ENCODE measurements at regions not wholly inside any gene's neighbourhood (a gene's known extent, or its start where the extent isn't known, plus 50 kb on each side); places are given as distances from the start of the nearest gene placed in this dataset.

DNA sequence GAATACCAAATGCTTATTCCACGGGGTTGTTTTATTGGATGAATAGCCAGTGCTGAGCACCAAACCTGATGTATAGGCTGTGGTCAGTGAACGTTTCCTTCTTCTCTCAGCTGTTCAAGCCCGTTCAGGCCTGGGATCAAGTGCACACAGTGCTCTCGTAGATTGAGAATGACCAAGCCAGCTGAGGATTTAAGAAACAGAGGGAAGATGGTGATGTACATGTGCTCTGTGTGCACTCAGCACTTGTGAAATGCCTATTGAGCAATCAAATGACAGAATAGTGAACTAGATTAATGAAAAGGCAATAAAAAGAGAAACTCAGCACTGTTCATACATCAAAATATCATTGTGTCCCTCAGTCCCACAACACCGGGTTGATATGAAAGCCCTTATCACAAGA, 302.5 kb downstream of the BMPER start:
- no peaks in the 10 kb centered on the region for H3K9me3 ChIP-seq (ENCODE audit: control insufficient read depth, insufficient read depth, low read length)
- H3K4me3 ChIP-seq (ENCODE audit: low read depth, low read length): no peak overlapping the region
- no peak overlapping the region for H3K27ac ChIP-seq (ENCODE audit: low read depth, low read length)
- H3K4me1 ChIP-seq (ENCODE audit: control insufficient read depth, insufficient read depth, low read length): peaks cover 5% of the 10 kb centered on the region
- H3K36me3 ChIP-seq (ENCODE audit: control insufficient read depth, insufficient read depth, low read length): no peaks in the 10 kb centered on the region
- H3K27me3 ChIP-seq (ENCODE audit: control insufficient read depth, insufficient read depth, low read length): no peaks in the 10 kb centered on the region
- no peak overlapping the region for H3K9ac ChIP-seq (ENCODE audit: low read depth, low read length)

DNA sequence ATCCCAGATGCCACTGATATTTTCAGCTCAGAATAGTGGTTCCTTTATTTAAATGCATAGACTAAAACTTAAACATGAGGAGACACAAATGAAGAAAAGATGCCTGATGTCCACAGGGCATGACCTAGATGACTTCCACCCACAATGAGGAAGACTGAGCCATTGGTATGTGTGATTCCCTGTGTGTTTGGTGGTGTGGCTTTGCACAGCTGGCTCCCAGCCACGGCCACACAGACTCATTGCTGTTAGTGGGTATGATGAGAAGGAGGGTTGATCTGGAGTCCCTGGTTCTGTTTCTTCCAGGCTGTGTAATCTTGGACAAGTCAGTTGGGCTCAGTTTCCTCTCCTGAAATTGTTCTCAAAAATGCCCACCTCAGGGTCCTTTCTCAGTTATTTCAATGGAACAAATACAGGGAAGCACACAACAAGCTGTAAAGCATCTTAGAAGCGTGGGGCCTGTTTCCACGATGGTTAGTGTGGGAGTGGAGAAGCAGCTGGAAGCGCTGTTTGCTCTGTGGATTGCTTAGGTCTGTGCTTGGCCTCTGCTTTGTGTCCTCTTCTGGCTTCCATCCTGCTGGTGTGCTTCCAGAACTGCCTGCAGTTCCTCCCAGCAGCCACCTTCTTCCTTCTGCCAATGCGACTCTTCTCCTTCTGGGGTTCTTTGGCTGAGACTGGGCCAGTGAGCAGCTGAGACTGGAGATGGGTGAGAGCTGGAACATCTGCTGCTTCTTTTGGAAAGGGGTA, 303.7 kb downstream of the BMPER start:
- H3K27ac ChIP-seq (ENCODE audit: low read depth, low read length): no peak overlapping the region
- H3K27me3 ChIP-seq (ENCODE audit: control insufficient read depth, insufficient read depth, low read length): no peaks in the 10 kb centered on the region
- peaks cover 5% of the 10 kb centered on the region for H3K4me1 ChIP-seq (ENCODE audit: control insufficient read depth, insufficient read depth, low read length)
- no peak overlapping the region for H3K9ac ChIP-seq (ENCODE audit: low read depth, low read length)
- no peaks in the 10 kb centered on the region for H3K36me3 ChIP-seq (ENCODE audit: control insufficient read depth, insufficient read depth, low read length)
- H3K9me3 ChIP-seq (ENCODE audit: control insufficient read depth, insufficient read depth, low read length): no peaks in the 10 kb centered on the region
- no peak overlapping the region for H3K4me3 ChIP-seq (ENCODE audit: low read depth, low read length)

DNA sequence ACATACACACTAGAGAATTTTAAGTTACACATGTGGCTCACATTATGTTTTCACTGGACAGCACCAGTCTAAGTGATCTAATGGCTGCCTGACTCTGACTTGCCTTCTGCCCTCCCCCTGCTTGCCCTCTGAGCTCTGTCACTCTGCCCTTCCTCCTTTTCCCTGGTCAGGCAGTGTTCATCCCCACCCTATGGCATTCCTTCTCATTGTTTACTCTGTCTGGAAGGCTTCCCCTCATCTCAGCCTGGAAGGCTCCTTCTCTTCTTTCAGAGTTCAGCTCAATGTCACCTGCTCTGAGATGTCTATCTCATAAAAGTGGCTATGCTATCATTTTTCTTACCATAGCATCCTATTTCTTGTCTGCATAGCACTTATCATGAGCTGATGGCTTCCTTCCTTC, 305.7 kb downstream of the BMPER start:
- Histone ChIP-seq H3K27ac (ENCODE audit: low read depth, low read length) (no peak overlapping the region), H3K36me3 (ENCODE audit: control insufficient read depth, insufficient read depth, low read length) (no peaks in the 10 kb centered on the region), H3K9ac (ENCODE audit: low read depth, low read length) (no peak overlapping the region), H3K4me3 (ENCODE audit: low read depth, low read length) (no peak overlapping the region), H3K27me3 (ENCODE audit: control insufficient read depth, insufficient read depth, low read length) (no peaks in the 10 kb centered on the region), H3K9me3 (ENCODE audit: control insufficient read depth, insufficient read depth, low read length) (no peaks in the 10 kb centered on the region), H3K4me1 (ENCODE audit: control insufficient read depth, insufficient read depth, low read length) (peaks cover 5% of the 10 kb centered on the region)

GRCh38 chr7:34217972-34218371, 312.6 kb downstream of the BMPER start:
- Histone ChIP-seq H3K4me1 (ENCODE audit: control insufficient read depth, insufficient read depth, low read length) (peaks cover 12% of the 10 kb centered on the region), H3K27ac (ENCODE audit: low read depth, low read length) (no peak overlapping the region), H3K36me3 (ENCODE audit: control insufficient read depth, insufficient read depth, low read length) (no peaks in the 10 kb centered on the region), H3K27me3 (ENCODE audit: control insufficient read depth, insufficient read depth, low read length) (no peaks in the 10 kb centered on the region), H3K9me3 (ENCODE audit: control insufficient read depth, insufficient read depth, low read length) (no peaks in the 10 kb centered on the region), H3K4me3 (ENCODE audit: low read depth, low read length) (no peak overlapping the region), H3K9ac (ENCODE audit: low read depth, low read length) (no peak overlapping the region)

- Histone ChIP-seq H3K9me3 (ENCODE audit: control insufficient read depth, insufficient read depth, low read length) (no peaks in the 10 kb centered on the region), H3K9ac (ENCODE audit: low read depth, low read length) (no peak overlapping the region), H3K36me3 (ENCODE audit: control insufficient read depth, insufficient read depth, low read length) (no peaks in the 10 kb centered on the region), H3K27me3 (ENCODE audit: control insufficient read depth, insufficient read depth, low read length) (no peaks in the 10 kb centered on the region), H3K4me1 (ENCODE audit: control insufficient read depth, insufficient read depth, low read length) (peaks cover 12% of the 10 kb centered on the region), H3K4me3 (ENCODE audit: low read depth, low read length) (no peak overlapping the region), H3K27ac (ENCODE audit: low read depth, low read length) (no peak overlapping the region)
These were observed 313.9 kb downstream of the BMPER start for GRCh38 chr7:34219153-34219718.

GRCh38 chr7:34220506-34221185, 315.3 kb downstream of the BMPER start:
- no peaks in the 10 kb centered on the region for H3K9me3 ChIP-seq (ENCODE audit: control insufficient read depth, insufficient read depth, low read length)
- no peak overlapping the region for H3K9ac ChIP-seq (ENCODE audit: low read depth, low read length)
- H3K4me3 ChIP-seq (ENCODE audit: low read depth, low read length): no peak overlapping the region
- H3K36me3 ChIP-seq (ENCODE audit: control insufficient read depth, insufficient read depth, low read length): no peaks in the 10 kb centered on the region
- no peaks in the 10 kb centered on the region for H3K27me3 ChIP-seq (ENCODE audit: control insufficient read depth, insufficient read depth, low read length)
- peaks cover 18% of the 10 kb centered on the region for H3K4me1 ChIP-seq (ENCODE audit: control insufficient read depth, insufficient read depth, low read length)
- H3K27ac ChIP-seq (ENCODE audit: low read depth, low read length): no peak overlapping the region

DNA sequence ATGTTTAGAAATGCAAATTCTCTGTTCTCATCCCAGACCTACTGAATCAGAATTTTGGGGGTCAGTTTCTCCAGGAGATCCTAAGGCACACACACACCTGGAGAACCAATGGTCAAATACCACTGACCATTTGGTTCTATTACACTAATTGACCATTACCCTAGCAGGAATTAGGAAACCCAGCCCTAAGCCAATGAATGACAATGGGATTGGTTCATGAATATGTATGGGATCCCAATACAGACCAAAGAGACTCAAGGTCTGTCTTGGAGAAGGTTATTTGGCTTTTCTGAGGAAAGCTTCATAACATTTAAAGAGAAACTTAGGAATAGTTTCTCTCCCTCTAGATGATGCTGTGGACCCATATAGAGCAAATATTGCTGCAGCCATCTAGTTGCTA, 317.0 kb downstream of the BMPER start:
- no peaks in the 10 kb centered on the region for H3K27me3 ChIP-seq (ENCODE audit: control insufficient read depth, insufficient read depth, low read length)
- no peak overlapping the region for H3K27ac ChIP-seq (ENCODE audit: low read depth, low read length)
- H3K4me1 ChIP-seq (ENCODE audit: control insufficient read depth, insufficient read depth, low read length): peaks cover 18% of the 10 kb centered on the region
- no peaks in the 10 kb centered on the region for H3K36me3 ChIP-seq (ENCODE audit: control insufficient read depth, insufficient read depth, low read length)
- H3K9ac ChIP-seq (ENCODE audit: low read depth, low read length): no peak overlapping the region
- no peak overlapping the region for H3K4me3 ChIP-seq (ENCODE audit: low read depth, low read length)
- H3K9me3 ChIP-seq (ENCODE audit: control insufficient read depth, insufficient read depth, low read length): no peaks in the 10 kb centered on the region

GRCh38 chr7:34222722-34223121, 317.4 kb downstream of the BMPER start:
- Histone ChIP-seq H3K9me3 (ENCODE audit: control insufficient read depth, insufficient read depth, low read length) (no peaks in the 10 kb centered on the region), H3K9ac (ENCODE audit: low read depth, low read length) (no peak overlapping the region), H3K4me1 (ENCODE audit: control insufficient read depth, insufficient read depth, low read length) (peaks cover 18% of the 10 kb centered on the region), H3K4me3 (ENCODE audit: low read depth, low read length) (no peak overlapping the region), H3K27me3 (ENCODE audit: control insufficient read depth, insufficient read depth, low read length) (no peaks in the 10 kb centered on the region), H3K36me3 (ENCODE audit: control insufficient read depth, insufficient read depth, low read length) (no peaks in the 10 kb centered on the region), H3K27ac (ENCODE audit: low read depth, low read length) (no peak overlapping the region)

- Histone ChIP-seq H3K9ac (ENCODE audit: low read depth, low read length) (no peak overlapping the region), H3K4me3 (ENCODE audit: low read depth, low read length) (no peak overlapping the region), H3K27ac (ENCODE audit: low read depth, low read length) (no peak overlapping the region), H3K36me3 (ENCODE audit: control insufficient read depth, insufficient read depth, low read length) (no peaks in the 10 kb centered on the region), H3K4me1 (ENCODE audit: control insufficient read depth, insufficient read depth, low read length) (peaks cover 18% of the 10 kb centered on the region), H3K9me3 (ENCODE audit: control insufficient read depth, insufficient read depth, low read length) (no peaks in the 10 kb centered on the region), H3K27me3 (ENCODE audit: control insufficient read depth, insufficient read depth, low read length) (no peaks in the 10 kb centered on the region)
These were observed 318.9 kb downstream of the BMPER start for GRCh38 chr7:34224281-34224680.

DNA sequence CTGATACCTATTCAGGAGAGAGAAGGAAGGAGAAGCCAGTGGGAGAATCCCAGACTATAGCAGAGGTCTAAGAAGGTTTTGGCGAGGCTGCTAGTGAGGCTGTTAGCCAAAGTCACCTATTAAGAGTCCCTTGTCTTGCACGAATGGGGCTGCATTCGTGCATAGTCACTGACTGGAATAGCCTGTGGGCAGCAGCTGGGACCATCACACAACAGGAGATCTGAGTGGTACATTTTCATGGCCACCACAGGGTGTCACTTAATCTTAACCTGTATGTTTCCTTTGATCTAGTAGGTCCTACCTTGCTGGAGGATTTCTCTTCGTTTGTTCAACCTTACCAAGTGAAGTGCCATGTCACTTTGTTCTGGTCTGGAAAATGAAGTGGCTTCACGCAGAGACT, 319.9 kb downstream of the BMPER start:
- Histone ChIP-seq H3K27me3 (ENCODE audit: control insufficient read depth, insufficient read depth, low read length) (no peaks in the 10 kb centered on the region), H3K9ac (ENCODE audit: low read depth, low read length) (no peak overlapping the region), H3K9me3 (ENCODE audit: control insufficient read depth, insufficient read depth, low read length) (no peaks in the 10 kb centered on the region), H3K36me3 (ENCODE audit: control insufficient read depth, insufficient read depth, low read length) (no peaks in the 10 kb centered on the region), H3K4me3 (ENCODE audit: low read depth, low read length) (no peak overlapping the region), H3K4me1 (ENCODE audit: control insufficient read depth, insufficient read depth, low read length) (peaks cover 18% of the 10 kb centered on the region), H3K27ac (ENCODE audit: low read depth, low read length) (no peak overlapping the region)

DNA sequence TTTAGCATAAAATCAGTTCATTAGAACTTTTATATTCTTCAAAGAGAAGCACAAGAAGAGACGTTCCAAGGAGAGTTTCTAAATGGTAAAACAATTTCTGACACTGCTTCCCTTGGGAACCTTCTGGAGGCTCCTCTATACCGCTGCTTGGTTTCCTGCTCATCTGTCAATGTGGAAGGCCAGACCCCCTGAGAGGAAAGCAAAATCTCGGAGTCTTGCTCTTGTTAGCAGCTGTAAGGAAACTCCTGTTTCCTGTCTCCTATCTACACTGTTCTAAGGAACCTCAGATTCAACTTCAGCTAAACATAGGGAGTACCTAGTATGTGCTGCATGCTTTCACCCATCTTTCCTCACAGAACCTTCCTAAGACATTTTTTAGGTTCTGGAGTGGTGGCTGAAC, 322.2 kb downstream of the BMPER start:
- Histone ChIP-seq H3K9me3 (ENCODE audit: control insufficient read depth, insufficient read depth, low read length) (no peaks in the 10 kb centered on the region), H3K27me3 (ENCODE audit: control insufficient read depth, insufficient read depth, low read length) (no peaks in the 10 kb centered on the region), H3K27ac (ENCODE audit: low read depth, low read length) (no peak overlapping the region), H3K4me3 (ENCODE audit: low read depth, low read length) (no peak overlapping the region), H3K36me3 (ENCODE audit: control insufficient read depth, insufficient read depth, low read length) (no peaks in the 10 kb centered on the region), H3K9ac (ENCODE audit: low read depth, low read length) (no peak overlapping the region), H3K4me1 (ENCODE audit: control insufficient read depth, insufficient read depth, low read length) (peaks cover 11% of the 10 kb centered on the region)

All from HUES48 (cell line).